Sigmoid colon (tissue), 6 donors: ENCODE measurements at regions not wholly inside any gene's neighbourhood (a gene's known extent, or its start where the extent isn't known, plus 50 kb on each side); places are given as distances from the start of the nearest gene placed in this dataset.
"Not testable (repeated sequence)": the region's sequence is repeated elsewhere in the genome, so short reads cannot be mapped to it uniquely, and the experiment has no call there.

Experiments used
- DNase-seq: peaks from one replicate; pipeline ENCODE4 v3.0.0-alpha.2; 2019
- H3K27ac ChIP-seq, 4 donors: fragments of 200-600 bp; sonication (generic); one replicate each; pipeline ENCODE4 v1.5.1; 2016 to 2019; ENCODE audit warnings: mild to moderate bottlenecking in 1 of 4
- H3K27me3 ChIP-seq, 3 donors: fragments of 200-600 bp; sonication (generic); one replicate each; pipeline ENCODE4 v1.5.1; 2019; ENCODE audit warnings: mild to moderate bottlenecking in 1 of 3
- H3K36me3 ChIP-seq, 4 donors: fragments of 200-600 bp; sonication (generic); one replicate each; pipeline ENCODE4 v1.5.1; 2016 to 2019
- H3K4me1 ChIP-seq, 4 donors: fragments of 200-600 bp; sonication (generic); one replicate each; pipeline ENCODE4 v1.5.1; 2017 to 2019
- H3K4me3 ChIP-seq, 4 donors: fragments of 200-600 bp; sonication (generic); one replicate each; pipeline ENCODE4 v1.5.1; 2017 to 2019; ENCODE audit warnings: mild to moderate bottlenecking in 2 of 4, moderate library complexity in 1 of 4
- H3K9me3 ChIP-seq, 4 donors: fragments of 200-600 bp in 3 of 4; sonication (generic) in 3 of 4; one replicate each; pipeline versions ENCODE4 v1.5.1 to v1.6.1; 2013 to 2019
- CTCF ChIP-seq, 4 experiments: fragments of 450-650 bp in 3 of 4; fragments of 200-600 bp in 1 of 4; IDR thresholded peaks; one replicate each; pipeline ENCODE4 v1.5.1; 2016 to 2019; ENCODE audit warnings: antibody characterized with exemption in 4 of 4, mild to moderate bottlenecking in 3 of 4, moderate library complexity in 2 of 4
- EP300 ChIP-seq, 4 donors: sonication (generic); formaldehyde crosslinking; IDR thresholded peaks; one replicate each; pipeline ENCODE4 v1.6.1; 2017; ENCODE audit warnings: antibody characterized with exemption in 4 of 4
- POLR2A ChIP-seq, 2 donors: fragments of 450-650 bp; IDR thresholded peaks; one replicate each; pipeline ENCODE4 v1.6.1; 2016; ENCODE audit warnings: antibody characterized with exemption in 2 of 2, mild to moderate bottlenecking in 2 of 2, moderate library complexity in 2 of 2
- POLR2AphosphoS5 ChIP-seq, 4 donors: sonication (generic); formaldehyde crosslinking; IDR thresholded peaks; one replicate each; pipeline ENCODE4 v1.6.1; 2017; ENCODE audit warnings: antibody characterized with exemption in 4 of 4
- WGBS, 2 donors: extraction: QIAGEN DNeasy Blood & Tissue Kit; methylation state at CpG; one replicate each; pipeline ENCODE4 v1.1.7; 2013; 5-methylcytosine and 5-hydroxymethylcytosine counted together
- intact Hi-C: fragments of 100-400 bp; cut with DNase I; formaldehyde crosslinking; loops from one replicate; pipeline ENCODE4 v1.15.1; 2023
- donor health status: healthy with polysubstance abuse.
- donor health status: healthy.

- intact Hi-C loops, result no loop called here
- H3K4me3 ChIP-seq, result no peak overlapping the region
- 83 to 86% methylated on average over 14 of the region's 14 CpGs for WGBS, 2 donors
- no peak for DNase-seq
- no peaks in the 10 kb centered on the region for H3K9me3 ChIP-seq
- H3K36me3 ChIP-seq, result no peaks in the 10 kb centered on the region
- H3K27me3 ChIP-seq, result no peaks in the 10 kb centered on the region
- no peak overlapping the region for H3K27ac ChIP-seq
- no peak for TF ChIP-seq CTCF (IDR thresholded peaks at IDR 0.05)
- no peak for TF ChIP-seq POLR2A (IDR thresholded peaks at IDR 0.05)
- TF ChIP-seq EP300 (IDR thresholded peaks at IDR 0.05), result no peak
- TF ChIP-seq POLR2AphosphoS5 (IDR thresholded peaks at IDR 0.05), result no peak
- no peaks in the 10 kb centered on the region for H3K4me1 ChIP-seq
Observed at GRCh38 chr15:30824518-30825195, 79.1 kb upstream of the FAN1 start.

DNA sequence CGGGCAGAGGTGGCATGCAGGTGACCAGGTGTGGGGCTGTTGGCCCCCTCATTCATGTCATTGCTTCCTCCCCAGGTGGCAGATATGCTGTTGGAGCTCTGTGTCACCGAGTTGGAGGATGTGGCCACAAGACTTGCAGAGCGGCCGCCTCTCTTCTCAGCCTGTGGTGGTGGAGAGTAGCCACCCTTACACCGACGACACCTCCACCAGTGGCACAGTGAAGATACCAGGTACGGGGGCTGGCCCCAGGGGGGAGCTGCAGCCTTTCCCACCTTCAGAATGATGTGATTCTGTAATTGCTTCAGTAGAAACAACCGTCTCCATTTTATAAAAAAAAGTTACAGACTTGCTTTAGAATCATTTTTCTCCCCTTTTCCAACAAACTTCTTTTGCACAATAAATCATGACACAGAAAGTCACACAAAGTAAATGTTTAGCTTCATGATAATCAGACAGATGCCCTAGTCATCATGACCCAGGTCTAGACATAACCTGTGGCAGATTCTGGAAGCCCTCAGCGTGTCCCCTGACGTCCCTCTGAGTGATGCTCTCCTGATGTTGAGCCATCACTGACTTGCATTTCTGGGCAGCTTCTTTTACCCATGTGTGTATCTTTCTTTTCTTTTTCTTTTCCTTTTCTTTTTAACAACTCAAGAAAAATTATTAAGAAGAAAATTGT, 76.0 kb upstream of the FAN1 start:
- H3K4me3 ChIP-seq, result no peak overlapping the region
- intact Hi-C loops, result no loop called here
- no peak overlapping the region for H3K27ac ChIP-seq
- no peaks in the 10 kb centered on the region for H3K4me1 ChIP-seq
- H3K36me3 ChIP-seq, result no peaks in the 10 kb centered on the region
- no peaks in the 10 kb centered on the region for H3K9me3 ChIP-seq
- no peaks in the 10 kb centered on the region for H3K27me3 ChIP-seq
- 80 to 86% methylated on average over 10 of the region's 10 CpGs for WGBS, 2 donors
- no peak for DNase-seq
- TF ChIP-seq EP300 (IDR thresholded peaks at IDR 0.05) (no peak), CTCF (IDR thresholded peaks at IDR 0.05) (no peak), POLR2A (IDR thresholded peaks at IDR 0.05) (no peak), POLR2AphosphoS5 (IDR thresholded peaks at IDR 0.05) (no peak)

- H3K36me3 ChIP-seq, H3K4me3 ChIP-seq, DNase-seq, H3K9me3 ChIP-seq, H3K27me3 ChIP-seq, H3K27ac ChIP-seq, H3K4me1 ChIP-seq, intact Hi-C loops: not testable (repeated sequence)
- 15 to 49% methylated on average over 8 of the region's 8 CpGs for WGBS, 2 donors
Observed at GRCh38 chr15:30828304-30828639, 75.4 kb upstream of the FAN1 start.

DNA sequence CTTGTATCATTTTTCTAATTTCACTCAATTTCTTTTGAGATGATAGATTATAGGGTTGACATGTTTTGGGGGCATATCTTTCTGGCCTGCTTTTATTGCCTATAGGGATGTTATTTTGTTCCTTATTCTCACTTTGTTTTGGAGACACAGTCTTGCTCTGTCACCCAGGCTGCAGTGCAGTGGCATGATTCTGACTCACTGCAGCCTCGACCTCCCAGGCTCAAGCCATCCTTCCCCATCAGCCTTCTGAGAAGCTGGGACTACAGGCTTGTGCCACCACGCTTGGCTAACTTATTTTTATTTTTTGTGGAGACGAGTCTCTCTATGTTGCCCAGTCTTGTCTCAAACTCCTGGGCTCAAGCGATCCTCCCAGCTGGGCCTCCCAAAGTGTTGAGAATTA, 72.8 kb upstream of the FAN1 start:
- TF ChIP-seq POLR2AphosphoS5 (IDR thresholded peaks at IDR 0.05) (no peak), POLR2A (IDR thresholded peaks at IDR 0.05) (no peak), CTCF (IDR thresholded peaks at IDR 0.05) (no peak), EP300 (IDR thresholded peaks at IDR 0.05) (no peak)
- no peak for DNase-seq
- intact Hi-C loops, result no loop called here
- 93 to 94% methylated on average over 4 of the region's 4 CpGs for WGBS, 2 donors
- no peaks in the 10 kb centered on the region for H3K27me3 ChIP-seq
- H3K36me3 ChIP-seq, result no peaks in the 10 kb centered on the region
- H3K27ac ChIP-seq, result no peak overlapping the region
- no peaks in the 10 kb centered on the region for H3K4me1 ChIP-seq
- H3K4me3 ChIP-seq, result no peak overlapping the region
- no peaks in the 10 kb centered on the region for H3K9me3 ChIP-seq

DNA sequence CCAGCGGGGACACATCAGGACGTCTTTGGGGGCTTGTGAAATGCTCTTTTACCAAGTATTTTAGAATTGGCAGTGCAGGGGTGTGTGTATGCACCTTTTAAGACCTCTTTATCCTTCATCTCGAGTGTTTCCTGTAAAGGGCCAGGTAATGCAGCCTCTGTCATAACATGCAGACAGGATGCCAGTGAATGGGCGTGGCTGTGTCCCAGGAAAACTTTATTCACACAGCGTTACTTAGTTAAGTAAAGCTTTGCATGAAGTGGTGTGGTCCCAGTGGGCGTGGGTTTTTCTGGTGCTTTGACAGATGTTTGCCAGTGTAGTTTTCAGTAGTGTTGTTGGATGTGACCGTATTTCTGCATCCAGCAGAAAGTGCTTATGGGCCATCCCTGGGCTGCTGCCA, 70.3 kb upstream of the FAN1 start:
- H3K27me3 ChIP-seq, intact Hi-C loops, H3K27ac ChIP-seq, H3K4me1 ChIP-seq, H3K9me3 ChIP-seq, H3K36me3 ChIP-seq, DNase-seq, H3K4me3 ChIP-seq: not testable (repeated sequence)
- 56 to 74% methylated on average over 7 of the region's 7 CpGs for WGBS, 2 donors

- H3K27me3 ChIP-seq, H3K9me3 ChIP-seq, intact Hi-C loops, H3K4me1 ChIP-seq, H3K36me3 ChIP-seq, H3K27ac ChIP-seq, H3K4me3 ChIP-seq, DNase-seq: not testable (repeated sequence)
- WGBS, 2 donors, result 89 to 92% methylated on average over 2 of the region's 2 CpGs
Observed at GRCh38 chr15:30841639-30842038, 62.1 kb upstream of the FAN1 start.

DNA sequence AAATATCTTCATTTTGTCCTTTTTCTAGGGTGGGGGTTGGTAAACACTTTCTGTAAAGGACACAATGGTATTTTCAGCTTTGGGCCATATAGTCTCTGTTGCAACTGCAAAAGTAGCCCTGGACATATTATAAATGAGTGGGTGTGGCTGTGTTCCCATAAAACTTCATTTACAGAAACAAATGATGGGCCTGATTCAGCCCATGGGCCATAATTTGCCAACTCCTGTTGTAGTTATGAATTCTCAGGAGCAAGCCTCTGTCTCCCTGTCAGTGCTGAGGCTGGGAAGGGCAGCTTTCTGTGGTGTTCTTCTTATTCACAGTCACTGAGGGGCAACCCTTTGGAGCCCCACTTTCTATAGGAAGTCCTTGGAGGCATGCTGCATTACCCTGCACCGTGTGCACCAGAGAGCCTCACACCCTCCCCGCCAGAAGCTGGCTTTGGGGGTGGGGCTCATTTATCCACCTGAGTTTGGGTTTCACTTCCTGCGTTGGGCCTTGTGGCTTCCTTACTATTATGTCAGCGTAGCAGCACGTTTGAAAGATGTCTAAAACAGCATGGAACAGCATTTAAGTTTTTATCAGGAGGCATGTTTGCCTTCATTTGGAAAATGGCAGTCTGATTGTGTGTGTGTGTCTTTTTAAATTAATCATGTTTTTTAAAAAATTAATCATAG, 60.8 kb upstream of the FAN1 start:
- DNase-seq, H3K9me3 ChIP-seq, H3K27me3 ChIP-seq, H3K4me3 ChIP-seq, H3K27ac ChIP-seq, intact Hi-C loops, H3K36me3 ChIP-seq, H3K4me1 ChIP-seq: not testable (repeated sequence)
- whole genome bisulfite sequencing, 2 donors, result 13 to 17% methylated on average over 5 of the region's 5 CpGs

- H3K27ac ChIP-seq, H3K36me3 ChIP-seq, H3K27me3 ChIP-seq, H3K9me3 ChIP-seq, H3K4me1 ChIP-seq, DNase-seq, intact Hi-C loops, H3K4me3 ChIP-seq: not testable (repeated sequence)
- 90 to 93% methylated on average over 1 of the region's 1 CpG for WGBS, 2 donors
Observed at GRCh38 chr15:30845536-30845935, 58.2 kb upstream of the FAN1 start.
